HEK293T (cell line): ENCODE measurements at regions not wholly inside any gene's neighbourhood (a gene's known extent, or its start where the extent isn't known, plus 50 kb on each side); places are given as distances from the start of the nearest gene placed in this dataset.

Source experiments
- BHLHE40 ChIP-seq: fragments of 450-650 bp; IDR thresholded peaks from 2 replicates; pipeline ENCODE4 v1.6.1; 2016; ENCODE audit warnings: mild to moderate bottlenecking, moderate library complexity, borderline replicate concordance
- ELF4 ChIP-seq: fragments of 450-650 bp; IDR thresholded peaks from 2 replicates; pipeline ENCODE4 v1.6.1; 2017; ENCODE audit warnings: antibody characterized with exemption
- HDGF ChIP-seq: fragments of 450-650 bp; IDR thresholded peaks from 2 replicates; pipeline ENCODE4 v1.6.1; 2017; ENCODE audit warnings: antibody characterized with exemption, borderline replicate concordance
- NFRKB ChIP-seq: fragments of 450-650 bp; IDR thresholded peaks from 2 replicates; pipeline ENCODE4 v1.6.1; 2016; ENCODE audit warnings: mild to moderate bottlenecking, moderate library complexity
- SP1 ChIP-seq: fragments of 450-650 bp; IDR thresholded peaks from 2 replicates; pipeline ENCODE4 v1.6.1; 2017
- SUZ12 ChIP-seq: fragments of 450-650 bp; IDR thresholded peaks from 2 replicates; pipeline ENCODE4 v1.6.1; 2016; ENCODE audit warnings: mild to moderate bottlenecking
- ZNF384 ChIP-seq: fragments of 450-650 bp; IDR thresholded peaks from 2 replicates; pipeline ENCODE4 v1.6.1; 2016

GRCh38 chr2:5766056-5766455 lies 73.9 kb downstream of the SOX11 start:
- TF ChIP-seq SP1 (no peak), ELF4 (no peak), SUZ12 (no peak), HDGF (no peak), NFRKB (no peak), ZNF384 (no peak), BHLHE40 (no peak)
